ENCODE measurements at regions not wholly inside any gene's neighbourhood (a gene's known extent, or its start where the extent isn't known, plus 50 kb on each side); places are given as distances from the start of the nearest gene placed in this dataset.

DNA sequence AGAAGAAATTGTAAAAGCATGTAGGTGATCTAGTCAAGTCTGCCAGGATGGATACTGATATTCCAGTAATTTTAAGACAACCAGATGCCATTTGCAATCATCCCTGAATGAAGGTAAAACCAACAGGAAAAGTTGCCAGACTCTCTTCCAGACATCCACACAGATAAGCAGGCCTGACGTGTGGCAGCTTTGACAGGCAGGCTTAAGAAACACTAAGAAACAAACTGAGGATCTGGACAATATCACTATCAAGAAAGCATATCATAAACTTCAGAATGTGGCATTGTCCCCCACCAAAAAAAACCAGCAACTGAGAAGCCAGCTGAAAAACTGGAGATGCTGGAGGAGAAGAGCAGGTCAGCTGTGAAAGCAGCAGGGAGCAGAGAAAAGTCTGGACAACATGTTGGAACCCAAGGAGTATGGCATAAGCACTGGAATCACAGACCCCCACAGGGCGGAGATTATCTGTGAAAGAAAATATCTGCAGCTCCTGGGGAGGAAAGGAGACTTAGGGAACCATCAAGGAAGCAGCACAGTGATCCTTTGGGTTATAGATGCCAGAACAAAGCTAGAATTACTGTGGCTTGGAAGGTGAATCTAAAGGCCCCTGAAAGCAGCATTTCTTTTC, 307.0 kb downstream of the CWC27 start:
- Histone ChIP-seq H3K27ac (no peak overlapping the region), H3K4me3 (no peak overlapping the region), H3K4me1 (peaks cover 0 to 7% (median 0%) of the 10 kb centered on the region in 6 donors), H3K36me3 (no peaks in the 10 kb centered on the region), H3K9me3 (no peaks in the 10 kb centered on the region), H3K27me3 (replicated peaks in 1 of 7) (no peaks in the 10 kb centered on the region)
- WGBS, 5 donors = 84 to 100% (median 91%) methylated on average over 2 of the region's 2 CpGs
- intact Hi-C loops (cut with DNase I; ENCODE audit: low total_unique reads) = no loop called here
- TF ChIP-seq POLR2A (IDR thresholded peaks at IDR 0.05) = no peak
- TF ChIP-seq, protein P1, sequence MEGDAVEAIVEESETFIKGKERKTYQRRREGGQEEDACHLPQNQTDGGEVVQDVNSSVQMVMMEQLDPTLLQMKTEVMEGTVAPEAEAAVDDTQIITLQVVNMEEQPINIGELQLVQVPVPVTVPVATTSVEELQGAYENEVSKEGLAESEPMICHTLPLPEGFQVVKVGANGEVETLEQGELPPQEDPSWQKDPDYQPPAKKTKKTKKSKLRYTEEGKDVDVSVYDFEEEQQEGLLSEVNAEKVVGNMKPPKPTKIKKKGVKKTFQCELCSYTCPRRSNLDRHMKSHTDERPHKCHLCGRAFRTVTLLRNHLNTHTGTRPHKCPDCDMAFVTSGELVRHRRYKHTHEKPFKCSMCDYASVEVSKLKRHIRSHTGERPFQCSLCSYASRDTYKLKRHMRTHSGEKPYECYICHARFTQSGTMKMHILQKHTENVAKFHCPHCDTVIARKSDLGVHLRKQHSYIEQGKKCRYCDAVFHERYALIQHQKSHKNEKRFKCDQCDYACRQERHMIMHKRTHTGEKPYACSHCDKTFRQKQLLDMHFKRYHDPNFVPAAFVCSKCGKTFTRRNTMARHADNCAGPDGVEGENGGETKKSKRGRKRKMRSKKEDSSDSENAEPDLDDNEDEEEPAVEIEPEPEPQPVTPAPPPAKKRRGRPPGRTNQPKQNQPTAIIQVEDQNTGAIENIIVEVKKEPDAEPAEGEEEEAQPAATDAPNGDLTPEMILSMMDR (IDR thresholded peaks at IDR 0.05 in 8 of 11, conservative IDR thresholded peaks at IDR 0.05 in 3 of 11) = no peak
- no peak for DNase-seq

DNA sequence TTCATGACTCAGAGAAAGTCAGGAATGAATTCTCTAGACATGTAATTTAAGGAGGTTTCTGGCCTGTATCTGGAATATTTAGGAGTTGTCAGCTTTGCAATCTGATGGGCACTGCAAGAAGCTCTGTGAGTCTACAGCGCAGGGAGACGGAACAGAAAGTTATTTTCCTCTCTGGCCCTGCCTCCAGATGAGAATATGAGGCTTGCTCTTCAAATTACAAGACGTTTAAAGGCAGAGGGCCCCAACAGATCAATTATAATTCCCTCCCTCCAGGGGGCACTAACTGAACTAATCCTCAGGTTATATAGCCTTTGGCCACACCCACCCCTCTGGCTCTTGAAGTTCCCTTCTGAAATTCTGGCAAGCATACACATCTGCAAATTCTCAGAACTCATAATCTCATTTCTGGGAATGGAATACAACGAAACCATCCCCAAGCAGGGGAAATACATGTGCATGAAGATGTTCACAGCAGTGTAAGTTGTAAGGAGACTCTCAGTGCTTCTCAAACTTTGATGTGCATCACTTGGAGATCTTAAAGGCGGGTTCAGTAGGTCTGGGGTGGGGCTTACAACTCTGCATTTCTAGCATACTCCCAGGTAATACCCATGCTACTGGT, 307.6 kb downstream of the CWC27 start:
- H3K27ac ChIP-seq = no peak overlapping the region
- no peak overlapping the region for H3K4me3 ChIP-seq
- peaks cover 0 to 7% (median 0%) of the 10 kb centered on the region in 6 donors for H3K4me1 ChIP-seq
- DNase-seq = no peak
- WGBS, 5 donors = 50 to 60% (median 52%) methylated on average over 5 of the region's 5 CpGs
- intact Hi-C loops (cut with DNase I; ENCODE audit: low total_unique reads) = no loop called here
- TF ChIP-seq POLR2A (IDR thresholded peaks at IDR 0.05) = no peak
- TF ChIP-seq, protein P1 (IDR thresholded peaks at IDR 0.05 in 8 of 11, conservative IDR thresholded peaks at IDR 0.05 in 3 of 11) = peak in 9 of 11 experiments; percentile 12 to 50 (median 32)
- H3K9me3 ChIP-seq = no peaks in the 10 kb centered on the region
- no peaks in the 10 kb centered on the region for H3K36me3 ChIP-seq
- H3K27me3 ChIP-seq (replicated peaks in 1 of 7) = no peaks in the 10 kb centered on the region

DNA sequence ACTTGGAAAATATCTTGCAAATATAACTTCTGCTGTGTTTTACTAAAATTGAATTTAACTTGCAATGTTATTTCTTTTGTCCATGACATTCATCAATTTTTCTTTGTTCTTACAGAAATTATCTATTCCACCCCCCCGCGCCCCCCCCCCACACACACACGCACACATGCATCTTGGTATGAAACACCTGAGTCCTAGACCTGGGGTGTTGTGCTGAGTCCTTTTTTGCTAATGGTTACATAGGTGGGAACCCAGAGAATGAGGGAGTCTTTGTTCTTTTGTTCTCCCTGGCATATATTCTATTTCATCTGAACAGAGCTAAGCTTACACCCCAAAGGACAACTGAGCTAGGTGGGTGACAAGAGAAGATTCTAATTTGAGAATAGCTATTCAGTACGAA, 308.9 kb downstream of the CWC27 start:
- H3K4me3 ChIP-seq = no peak overlapping the region
- TF ChIP-seq POLR2A (IDR thresholded peaks at IDR 0.05) = no peak
- no peak for TF ChIP-seq POLR2AphosphoS5 (IDR thresholded peaks at IDR 0.05)
- TF ChIP-seq, protein P1 (IDR thresholded peaks at IDR 0.05 in 8 of 11, conservative IDR thresholded peaks at IDR 0.05 in 3 of 11) = no peak
- intact Hi-C loops (cut with DNase I; ENCODE audit: low total_unique reads) = no loop called here
- no peaks in the 10 kb centered on the region for H3K27me3 ChIP-seq (replicated peaks in 1 of 7)
- WGBS, 5 donors = 65 to 93% (median 73%) methylated on average over 4 of the region's 4 CpGs
- H3K27ac ChIP-seq = no peak overlapping the region
- DNase-seq = no peak
- no peaks in the 10 kb centered on the region for H3K9me3 ChIP-seq
- peaks cover 0 to 7% (median 0%) of the 10 kb centered on the region in 6 donors for H3K4me1 ChIP-seq
- no peaks in the 10 kb centered on the region for H3K36me3 ChIP-seq

GRCh38 chr5:65078331-65078730, 309.6 kb downstream of the CWC27 start:
- Histone ChIP-seq H3K27me3 (replicated peaks in 1 of 7) (no peaks in the 10 kb centered on the region), H3K9me3 (no peaks in the 10 kb centered on the region), H3K4me3 (no peak overlapping the region), H3K36me3 (no peaks in the 10 kb centered on the region), H3K27ac (no peak overlapping the region), H3K4me1 (peaks cover 0 to 7% (median 0%) of the 10 kb centered on the region in 6 donors)
- DNase-seq = no peak
- TF ChIP-seq, protein P1 (IDR thresholded peaks at IDR 0.05 in 8 of 11, conservative IDR thresholded peaks at IDR 0.05 in 3 of 11) = no peak
- TF ChIP-seq POLR2A (IDR thresholded peaks at IDR 0.05) (no peak), POLR2AphosphoS5 (IDR thresholded peaks at IDR 0.05) (no peak)
- intact Hi-C loops (cut with DNase I; ENCODE audit: low total_unique reads) = no loop called here
- WGBS, 5 donors = 73 to 78% (median 76%) methylated on average over 4 of the region's 4 CpGs

Measured in spleen (tissue), 11 donors.